ENCODE measurements at regions not wholly inside any gene's neighbourhood (a gene's known extent, or its start where the extent isn't known, plus 50 kb on each side); places are given as distances from the start of the nearest gene placed in this dataset.

DNA sequence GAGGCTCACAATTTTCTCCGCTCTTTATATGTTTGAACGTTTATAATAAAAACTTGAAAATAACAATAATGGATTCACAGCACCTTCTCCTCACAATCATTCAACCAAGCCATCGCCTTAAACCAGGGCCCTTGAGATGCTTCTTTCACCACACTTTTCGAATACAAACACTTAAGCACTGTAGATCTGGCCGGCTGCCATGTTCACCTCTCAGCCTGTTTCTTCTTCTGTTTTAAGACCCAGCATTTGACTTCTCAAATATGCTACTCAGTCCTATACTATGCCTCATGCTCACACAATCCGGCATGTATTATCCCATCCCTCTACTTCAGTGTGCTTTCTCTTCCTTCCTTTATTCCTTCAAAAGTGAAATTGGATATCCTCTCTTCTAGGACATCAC lies 280.6 kb downstream of the TFEC start:
- no peaks in the 10 kb centered on the region for H3K27me3 Mint-ChIP-seq
- no peak overlapping the region for H3K27ac Mint-ChIP-seq
- no peaks in the 10 kb centered on the region for H3K4me1 Mint-ChIP-seq
- no peaks in the 10 kb centered on the region for H3K9me3 Mint-ChIP-seq
- H3K4me3 Mint-ChIP-seq = no peak overlapping the region
- DNase-seq = no peak
- H3K36me3 Mint-ChIP-seq = no peaks in the 10 kb centered on the region

DNA sequence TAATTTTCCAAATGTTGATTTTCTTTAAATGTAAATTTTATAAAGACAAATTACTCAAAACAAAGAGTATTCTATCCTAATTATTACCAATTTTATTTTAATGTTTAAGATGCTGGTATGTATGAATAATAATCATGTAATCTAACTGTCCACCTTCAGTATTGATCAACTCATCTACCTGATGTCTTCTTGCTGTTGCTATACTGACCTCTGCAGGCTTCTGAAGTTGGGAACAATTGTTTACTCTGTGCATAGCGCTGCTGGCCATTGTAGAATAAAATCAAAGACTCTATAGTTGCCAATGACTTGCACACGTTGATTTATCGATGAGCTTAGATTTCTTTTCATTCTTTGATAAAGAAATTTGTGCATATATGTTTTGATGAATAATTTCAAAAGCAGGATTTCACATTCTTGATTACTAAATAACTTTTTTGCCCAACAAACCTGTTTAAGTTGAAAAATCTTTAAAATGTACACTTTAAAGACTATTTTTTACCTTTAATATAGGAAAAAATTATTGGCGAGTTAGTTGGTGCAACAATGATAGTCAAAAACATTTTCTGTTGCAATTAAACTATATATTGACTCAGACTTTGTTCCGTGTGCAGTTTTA lies 282.3 kb downstream of the TFEC start:
- Mint-ChIP-seq H3K4me3 (no peak overlapping the region), H3K36me3 (no peaks in the 10 kb centered on the region), H3K27me3 (no peaks in the 10 kb centered on the region), H3K9me3 (no peaks in the 10 kb centered on the region), H3K27ac (no peak overlapping the region), H3K4me1 (no peaks in the 10 kb centered on the region)
- DNase-seq = no peak

DNA sequence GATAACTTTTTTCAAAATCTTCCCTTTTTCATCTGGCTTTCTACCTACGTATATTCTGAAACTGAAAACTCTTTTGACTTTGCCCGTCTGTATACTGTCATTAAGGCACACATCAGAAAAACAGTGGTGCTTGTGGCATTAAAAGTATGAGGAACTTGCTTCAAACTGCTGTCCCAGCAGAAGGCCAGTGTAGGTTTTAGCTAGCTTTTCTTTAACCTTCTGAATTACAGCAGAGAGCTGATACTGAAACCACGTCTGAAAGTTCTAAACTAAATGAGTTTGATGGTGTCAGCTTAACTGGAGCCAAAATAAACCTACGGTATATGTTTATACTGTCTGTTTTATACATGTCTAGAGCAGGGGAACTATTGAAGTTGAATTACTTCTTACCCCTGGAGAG lies 283.4 kb downstream of the TFEC start:
- H3K36me3 Mint-ChIP-seq = no peaks in the 10 kb centered on the region
- H3K27ac Mint-ChIP-seq = no peak overlapping the region
- H3K27me3 Mint-ChIP-seq = no peaks in the 10 kb centered on the region
- no peaks in the 10 kb centered on the region for H3K9me3 Mint-ChIP-seq
- H3K4me1 Mint-ChIP-seq = no peaks in the 10 kb centered on the region
- H3K4me3 Mint-ChIP-seq = no peak overlapping the region
- no peak for DNase-seq

GRCh38 chr7:115740043-115740442 lies 290.5 kb downstream of the TFEC start:
- Mint-ChIP-seq H3K36me3 (no peaks in the 10 kb centered on the region), H3K27me3 (no peaks in the 10 kb centered on the region), H3K4me1 (no peaks in the 10 kb centered on the region), H3K4me3 (no peak overlapping the region), H3K9me3 (no peaks in the 10 kb centered on the region), H3K27ac (no peak overlapping the region)
- DNase-seq = no peak

- H3K27me3 Mint-ChIP-seq = no peaks in the 10 kb centered on the region
- H3K27ac Mint-ChIP-seq = no peak overlapping the region
- H3K4me3 Mint-ChIP-seq = no peak overlapping the region
- H3K4me1 Mint-ChIP-seq = no peaks in the 10 kb centered on the region
- H3K9me3 Mint-ChIP-seq = no peaks in the 10 kb centered on the region
- H3K36me3 Mint-ChIP-seq = no peaks in the 10 kb centered on the region
- DNase-seq = no peak
These were observed 295.9 kb downstream of the TFEC start for GRCh38 chr7:115734641-115735040.

GRCh38 chr7:115731796-115732471 lies 298.6 kb downstream of the TFEC start:
- H3K4me1 Mint-ChIP-seq = no peaks in the 10 kb centered on the region
- no peaks in the 10 kb centered on the region for H3K27me3 Mint-ChIP-seq
- H3K4me3 Mint-ChIP-seq = no peak overlapping the region
- H3K27ac Mint-ChIP-seq = no peak overlapping the region
- no peaks in the 10 kb centered on the region for H3K36me3 Mint-ChIP-seq
- H3K9me3 Mint-ChIP-seq = no peaks in the 10 kb centered on the region
- no peak for DNase-seq

GRCh38 chr7:115728518-115728917 lies 302.0 kb downstream of the TFEC start:
- Mint-ChIP-seq H3K27ac (no peak overlapping the region), H3K9me3 (no peaks in the 10 kb centered on the region), H3K4me1 (no peaks in the 10 kb centered on the region), H3K36me3 (no peaks in the 10 kb centered on the region), H3K27me3 (no peaks in the 10 kb centered on the region), H3K4me3 (no peak overlapping the region)
- no peak for DNase-seq

DNA sequence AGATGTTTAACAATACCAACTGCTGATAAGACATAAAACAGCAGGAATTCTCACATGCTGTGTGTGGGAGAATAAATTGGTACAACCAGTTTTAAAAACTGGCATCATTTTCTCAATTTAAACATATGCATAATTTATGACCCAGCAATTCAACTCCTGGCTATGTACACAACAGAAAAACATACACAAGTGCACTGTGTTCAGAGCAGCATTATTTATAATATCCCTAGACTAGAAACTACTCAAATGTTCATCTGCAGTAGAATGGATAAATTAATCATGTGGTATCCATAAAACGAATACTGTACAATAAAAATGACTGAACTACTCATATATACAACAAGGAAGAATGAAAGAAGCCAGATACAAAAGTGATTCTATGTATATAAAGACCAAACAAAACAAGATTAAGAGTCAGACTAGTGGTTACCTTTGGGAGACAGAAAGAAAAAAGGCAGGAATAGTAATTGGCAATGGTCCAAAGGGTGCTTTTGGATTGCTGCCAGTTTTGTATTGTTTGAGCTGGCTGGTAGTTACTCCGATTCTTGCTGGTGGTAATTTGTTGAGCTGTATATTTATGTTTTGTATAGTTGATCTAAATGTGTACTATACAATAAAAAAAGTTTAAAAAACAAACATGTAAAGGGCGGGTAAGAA lies 306.0 kb downstream of the TFEC start:
- H3K27me3 Mint-ChIP-seq = no peaks in the 10 kb centered on the region

GRCh38 chr7:115722302-115722977 lies 308.1 kb downstream of the TFEC start:
- H3K27me3 Mint-ChIP-seq = no peaks in the 10 kb centered on the region
- no peak overlapping the region for H3K4me3 Mint-ChIP-seq
- H3K36me3 Mint-ChIP-seq = no peaks in the 10 kb centered on the region
- H3K4me1 Mint-ChIP-seq = no peaks in the 10 kb centered on the region
- DNase-seq = no peak
- no peaks in the 10 kb centered on the region for H3K9me3 Mint-ChIP-seq
- no peak overlapping the region for H3K27ac Mint-ChIP-seq

More for the DNA sequence above, 306.0 kb downstream of the TFEC start:
- DNase-seq = no peak
- no peak overlapping the region for H3K27ac Mint-ChIP-seq
- H3K4me1 Mint-ChIP-seq = no peaks in the 10 kb centered on the region
- H3K9me3 Mint-ChIP-seq = no peaks in the 10 kb centered on the region
- no peak overlapping the region for H3K4me3 Mint-ChIP-seq
- no peaks in the 10 kb centered on the region for H3K36me3 Mint-ChIP-seq

DNA sequence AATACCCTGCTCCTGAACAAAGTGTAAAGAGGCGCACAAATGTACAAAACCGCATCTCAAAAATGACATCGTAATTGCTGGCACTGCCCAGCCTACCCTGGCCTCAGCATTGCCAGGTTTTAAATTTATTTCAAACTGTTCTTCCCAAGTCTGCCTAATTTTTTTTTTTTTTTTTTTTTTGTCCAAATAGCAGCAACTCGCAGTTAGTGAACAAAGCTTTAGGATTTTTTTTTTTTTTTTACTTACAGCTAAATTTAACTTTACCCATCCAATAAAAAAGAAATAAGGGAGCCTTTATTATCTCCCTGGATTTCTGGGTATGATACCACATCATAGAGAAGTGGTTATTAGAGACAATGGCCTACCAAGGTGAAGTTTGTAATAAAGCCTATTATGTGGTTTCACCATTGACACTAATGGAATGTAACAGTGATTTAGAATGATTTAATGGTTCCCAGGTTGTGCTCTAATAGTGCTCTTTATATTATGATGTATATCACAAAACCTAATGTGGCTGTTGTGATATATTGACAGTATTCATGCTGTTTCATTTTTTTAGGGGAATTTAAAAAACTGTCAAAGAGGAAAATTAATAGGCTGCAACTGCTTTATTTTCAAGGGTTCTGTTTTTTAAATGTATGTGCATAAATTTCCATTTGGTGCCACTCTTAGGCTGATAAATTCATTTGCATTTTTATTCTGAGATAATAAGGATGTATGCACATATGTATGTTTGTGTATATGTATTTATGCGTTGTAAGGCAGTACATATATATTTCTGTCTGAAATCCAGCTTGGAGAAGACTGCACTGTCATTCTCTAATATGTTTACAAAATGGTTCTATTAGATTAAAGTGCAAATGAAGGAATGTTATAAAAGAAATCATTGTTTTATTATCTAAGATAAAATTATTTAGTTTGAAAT lies 309.0 kb downstream of the TFEC start:
- no peaks in the 10 kb centered on the region for H3K36me3 Mint-ChIP-seq
- H3K4me3 Mint-ChIP-seq = no peak overlapping the region
- no peaks in the 10 kb centered on the region for H3K9me3 Mint-ChIP-seq
- H3K4me1 Mint-ChIP-seq = no peaks in the 10 kb centered on the region
- H3K27me3 Mint-ChIP-seq = no peaks in the 10 kb centered on the region
- no peak overlapping the region for H3K27ac Mint-ChIP-seq
- no peak for DNase-seq

DNA sequence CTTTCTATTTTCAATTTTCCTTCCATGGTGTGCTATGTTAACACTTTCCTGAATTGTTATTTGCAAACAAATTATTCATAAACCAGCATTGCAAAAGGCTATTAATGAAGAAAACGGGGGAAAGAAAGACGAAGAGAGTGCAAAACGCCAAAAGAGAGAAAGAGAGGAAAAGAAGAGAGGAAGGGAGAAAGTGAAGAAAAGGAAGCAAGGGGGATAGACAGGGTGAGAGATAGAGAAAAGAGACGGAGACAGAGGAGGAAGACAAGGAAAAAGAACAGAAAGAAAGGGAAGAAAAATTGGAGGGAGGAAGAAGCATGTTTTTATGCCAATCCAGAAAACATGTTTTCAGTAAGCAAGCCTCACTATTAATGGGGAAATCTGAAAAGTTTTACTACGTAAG lies 310.6 kb downstream of the TFEC start:
- Mint-ChIP-seq H3K36me3 (no peaks in the 10 kb centered on the region), H3K4me3 (no peak overlapping the region), H3K4me1 (no peaks in the 10 kb centered on the region), H3K9me3 (no peaks in the 10 kb centered on the region), H3K27me3 (no peaks in the 10 kb centered on the region), H3K27ac (no peak overlapping the region)
- no peak for DNase-seq

DNA sequence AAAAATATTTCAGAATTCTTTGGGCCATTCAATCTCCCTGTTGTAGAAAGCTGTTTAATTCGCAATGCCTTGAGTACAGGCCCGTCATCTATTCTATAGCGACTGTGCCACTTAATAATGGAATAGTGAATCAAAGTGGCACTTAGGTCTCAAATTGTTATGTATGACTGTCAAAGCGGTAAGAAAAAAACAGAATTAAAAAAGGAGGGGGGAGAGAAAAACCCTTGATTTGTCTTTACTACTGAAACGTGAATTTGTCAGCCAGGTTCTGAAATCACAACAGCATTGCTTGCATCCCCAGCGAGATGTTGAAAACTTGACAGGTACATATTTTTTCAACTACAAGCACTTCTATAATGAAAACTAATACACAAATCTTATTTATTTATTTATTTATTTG lies 320.9 kb downstream of the TFEC start:
- H3K36me3 Mint-ChIP-seq = no peaks in the 10 kb centered on the region
- no peak overlapping the region for H3K4me3 Mint-ChIP-seq
- no peaks in the 10 kb centered on the region for H3K27me3 Mint-ChIP-seq
- no peak for DNase-seq
- no peaks in the 10 kb centered on the region for H3K9me3 Mint-ChIP-seq
- H3K4me1 Mint-ChIP-seq = no peaks in the 10 kb centered on the region
- H3K27ac Mint-ChIP-seq = no peak overlapping the region

DNA sequence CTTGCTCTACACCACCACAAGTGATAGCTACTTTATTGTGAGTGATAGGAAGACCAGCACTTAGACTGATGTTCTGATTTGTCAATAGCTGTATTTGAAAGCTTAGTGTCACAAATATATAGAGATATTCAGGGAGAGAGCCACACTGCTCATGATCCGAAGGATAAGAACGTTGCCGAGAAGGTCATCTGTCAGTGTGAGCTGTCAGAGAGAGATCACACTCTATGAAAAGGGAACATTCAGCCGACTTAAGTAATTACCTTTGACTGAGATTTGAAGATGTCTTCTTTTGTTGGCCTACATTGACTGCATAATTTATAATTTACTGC lies 322.6 kb downstream of the TFEC start:
- no peaks in the 10 kb centered on the region for H3K27me3 Mint-ChIP-seq
- H3K36me3 Mint-ChIP-seq = no peaks in the 10 kb centered on the region
- DNase-seq = no peak
- H3K4me3 Mint-ChIP-seq = no peak overlapping the region
- H3K4me1 Mint-ChIP-seq = no peaks in the 10 kb centered on the region
- no peak overlapping the region for H3K27ac Mint-ChIP-seq
- no peaks in the 10 kb centered on the region for H3K9me3 Mint-ChIP-seq

DNA sequence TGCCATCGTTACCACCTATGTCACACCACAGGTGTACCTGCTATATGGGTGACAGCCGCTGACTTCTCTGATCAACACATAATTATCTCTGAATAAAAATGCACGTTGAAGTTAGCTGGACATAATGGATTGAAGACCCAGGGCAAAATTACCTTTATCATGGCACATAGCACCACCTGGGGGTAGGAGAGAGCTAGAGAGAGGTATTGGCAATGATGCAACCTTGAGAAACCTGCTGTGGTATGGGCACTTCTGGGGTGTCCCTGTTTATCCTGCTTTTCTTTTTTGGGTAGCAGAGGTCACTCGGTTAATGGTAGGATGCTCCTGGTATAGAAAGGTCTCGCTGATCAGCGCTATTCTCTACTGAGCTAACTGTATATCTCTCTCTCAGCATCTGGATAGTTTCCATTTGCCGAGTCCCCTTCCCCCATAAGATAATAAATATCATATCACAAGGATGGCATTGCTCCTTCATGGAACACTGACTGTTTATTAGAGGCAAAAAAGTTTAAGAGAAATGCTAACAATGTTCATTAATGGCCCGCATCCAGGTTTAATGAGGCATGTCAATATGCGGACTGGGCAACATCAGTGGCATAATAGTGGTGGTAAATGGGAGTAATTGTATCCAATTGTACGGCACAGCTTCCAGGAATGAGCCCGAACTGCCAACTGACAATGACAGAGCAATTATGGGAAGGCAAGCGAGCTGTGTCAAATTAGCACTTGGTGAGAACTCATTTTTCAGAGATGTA lies 323.1 kb downstream of the TFEC start:
- Mint-ChIP-seq H3K27me3 (no peaks in the 10 kb centered on the region), H3K36me3 (no peaks in the 10 kb centered on the region), H3K27ac (no peak overlapping the region), H3K9me3 (no peaks in the 10 kb centered on the region), H3K4me3 (no peak overlapping the region), H3K4me1 (no peaks in the 10 kb centered on the region)
- DNase-seq = no peak

All from activated naive CD8-positive, alpha-beta T cell treated with anti-CD3 and anti-CD28 coated beads for 36 hours (primary cell).